SH-SY5Y (cell line): ENCODE measurements at regions not wholly inside any gene's neighbourhood (a gene's known extent, or its start where the extent isn't known, plus 50 kb on each side); places are given as distances from the start of the nearest gene placed in this dataset.

Experiments used
- GATA2 ChIP-seq: IDR thresholded peaks from 2 replicates; pipeline ENCODE4 v1.6.1; 2011; ENCODE audit warnings: mild to moderate bottlenecking, low read depth, low read length
- GATA3 ChIP-seq: IDR thresholded peaks from 2 replicates; pipeline ENCODE4 v1.6.1; 2011; ENCODE audit warnings: low read depth, mild to moderate bottlenecking, low read length, moderate library complexity

DNA sequence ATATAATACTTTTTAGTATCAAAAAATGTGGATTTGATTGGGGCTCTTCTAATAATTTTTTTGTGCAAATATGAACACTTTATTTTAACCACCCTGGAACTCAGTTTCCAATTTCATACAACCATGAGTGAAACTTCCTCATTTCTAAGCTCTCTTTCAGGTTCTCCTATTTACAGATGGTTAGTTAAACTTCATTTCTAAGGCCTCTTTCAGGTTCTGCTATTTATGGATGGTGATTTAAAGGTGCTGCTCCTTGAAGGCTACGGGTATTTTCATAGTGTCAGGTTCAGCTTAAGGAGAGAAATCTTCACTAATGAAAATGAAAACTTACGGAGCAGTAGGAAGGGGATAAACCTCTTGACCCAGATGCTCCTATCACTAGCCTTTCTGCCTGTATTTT is 568.3 kb downstream of the KIF20B start:
- TF ChIP-seq GATA2 (no peak), GATA3 (no peak)

DNA sequence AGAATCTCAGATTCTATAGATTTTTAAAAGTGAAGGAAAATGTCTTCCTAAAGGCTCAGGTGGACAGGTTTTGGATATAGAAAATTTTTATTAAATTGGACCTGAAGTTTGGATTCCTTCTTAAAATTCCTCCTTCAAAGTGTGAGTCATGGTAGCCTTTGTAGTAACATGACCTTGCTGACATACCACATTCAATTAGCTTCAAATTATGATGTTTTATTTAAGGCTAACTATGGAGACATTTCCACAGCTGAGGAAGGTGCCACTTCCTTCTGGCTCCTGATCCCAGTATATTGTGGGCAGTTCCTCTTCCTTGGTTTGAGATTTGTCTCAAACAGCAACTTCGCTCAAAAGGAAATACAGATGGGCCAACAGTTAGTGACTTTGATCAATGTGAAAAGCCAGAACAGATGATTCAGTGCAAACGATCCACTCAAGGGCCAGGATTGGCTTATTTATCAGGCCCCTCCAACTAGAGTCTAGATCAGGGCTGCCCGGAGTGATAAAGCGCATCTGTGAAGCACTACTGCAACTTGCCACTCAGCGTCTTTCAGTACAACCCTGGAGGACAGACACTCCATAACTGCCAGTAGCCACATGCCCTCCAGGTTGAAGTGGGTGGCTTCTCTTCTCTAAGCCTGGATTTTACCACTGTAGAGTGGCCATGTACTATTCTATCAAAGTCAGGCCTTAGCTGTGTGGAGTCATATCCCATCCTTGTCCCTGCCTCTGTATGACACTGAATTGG is 573.5 kb downstream of the KIF20B start:
- TF ChIP-seq GATA2: no peak

DNA sequence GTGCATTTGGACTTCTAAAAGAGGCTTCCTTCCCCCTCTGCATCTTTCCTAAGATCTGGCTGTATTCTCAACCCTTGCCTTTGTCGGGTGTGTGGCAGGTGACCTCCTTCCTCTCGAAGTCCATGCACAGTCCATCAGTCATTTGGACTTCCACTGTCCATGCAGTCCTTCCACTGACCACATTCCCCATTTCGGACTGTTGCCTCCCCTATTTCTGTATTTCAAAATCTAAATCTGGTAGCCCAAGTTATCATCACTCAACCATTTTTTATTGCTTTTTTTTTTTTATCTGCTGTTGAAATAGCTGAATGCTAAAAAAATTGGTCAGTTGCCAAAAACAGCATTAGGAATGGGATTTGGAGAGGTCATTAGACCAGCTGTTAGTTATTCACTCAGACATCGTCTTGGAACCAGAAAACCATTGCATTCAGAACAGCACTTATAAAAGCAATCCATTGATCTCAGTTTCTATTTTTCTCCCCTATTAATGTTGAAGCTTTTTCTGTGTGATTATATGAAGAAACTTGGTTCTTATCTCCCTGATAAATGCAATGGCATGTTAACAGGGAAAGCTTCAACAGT is 575.6 kb downstream of the KIF20B start:
- TF ChIP-seq GATA3 (no peak), GATA2 (no peak)

DNA sequence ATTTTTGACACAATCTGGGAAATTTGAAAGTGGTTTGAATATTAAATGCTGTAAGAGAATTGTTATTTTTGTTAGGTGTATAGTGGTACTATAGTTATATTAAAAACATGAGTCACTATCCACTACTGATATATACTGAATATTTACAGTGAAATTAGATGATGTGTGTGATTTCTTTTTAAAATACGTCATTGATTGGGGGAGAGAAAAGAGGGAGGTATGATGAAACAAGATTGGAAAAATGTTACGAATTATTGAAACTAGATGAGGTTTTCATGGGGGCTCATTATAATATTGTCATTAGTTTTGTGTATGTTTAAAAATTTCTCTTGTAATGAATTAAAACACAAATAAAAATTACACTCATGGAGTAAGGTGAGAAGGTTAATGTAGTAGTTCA is 571.4 kb downstream of the HTR7 start:
- TF ChIP-seq GATA2 (no peak), GATA3 (no peak)

GRCh38 chr10:90286941-90287340 is 570.9 kb downstream of the HTR7 start:
- TF ChIP-seq GATA3: no peak
- no peak for TF ChIP-seq GATA2

- TF ChIP-seq GATA3 (no peak), GATA2 (no peak)
These were observed 569.4 kb downstream of the HTR7 start for GRCh38 chr10:90288391-90288933.

GRCh38 chr10:90289037-90289436 is 568.8 kb downstream of the HTR7 start:
- no peak for TF ChIP-seq GATA2
- TF ChIP-seq GATA3: no peak

DNA sequence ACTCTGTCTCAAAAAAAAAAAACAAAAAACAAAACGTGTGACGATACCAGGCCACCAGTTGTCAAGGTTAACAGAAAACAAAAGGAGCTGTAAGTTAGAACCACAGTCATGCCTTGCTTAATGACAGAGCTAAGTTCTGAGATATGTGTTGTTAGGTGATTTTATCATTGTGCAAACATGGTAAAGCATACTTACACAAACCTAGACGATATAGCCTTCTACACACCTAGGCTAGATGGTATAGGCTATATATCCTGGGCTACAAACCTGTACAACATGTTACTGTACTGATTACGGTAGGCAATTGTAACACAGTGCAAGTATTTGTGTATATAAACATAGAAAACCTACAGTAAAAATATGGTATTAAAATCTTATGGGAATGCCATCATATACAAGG is 564.2 kb downstream of the HTR7 start:
- no peak for TF ChIP-seq GATA2
- no peak for TF ChIP-seq GATA3

GRCh38 chr10:90302758-90303481 is 554.9 kb downstream of the HTR7 start:
- TF ChIP-seq GATA3: no peak
- TF ChIP-seq GATA2: no peak

GRCh38 chr10:90304533-90304932 is 553.3 kb downstream of the HTR7 start:
- TF ChIP-seq GATA3 (no peak), GATA2 (no peak)

DNA sequence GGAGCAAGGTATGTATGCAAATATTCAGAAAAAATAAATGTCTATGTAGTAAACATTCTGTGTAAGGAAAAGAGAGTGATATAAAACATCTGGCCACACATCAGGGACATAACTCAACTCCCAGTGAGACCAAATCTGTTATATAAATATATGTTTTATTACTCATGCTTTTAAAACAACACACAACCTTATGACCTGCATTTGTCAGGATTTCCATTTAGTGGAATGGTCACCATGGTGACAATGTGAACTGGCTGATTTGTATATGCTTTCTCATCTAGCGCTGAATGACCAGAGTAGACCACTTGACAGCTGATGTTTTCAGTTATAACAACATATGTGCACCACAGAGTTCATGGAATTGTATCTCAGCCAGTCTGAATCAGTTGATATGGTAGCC is 551.7 kb downstream of the HTR7 start:
- TF ChIP-seq GATA2 (no peak), GATA3 (no peak)

GRCh38 chr10:90308223-90308622 is 549.6 kb downstream of the HTR7 start:
- TF ChIP-seq GATA2 (no peak), GATA3 (no peak)

DNA sequence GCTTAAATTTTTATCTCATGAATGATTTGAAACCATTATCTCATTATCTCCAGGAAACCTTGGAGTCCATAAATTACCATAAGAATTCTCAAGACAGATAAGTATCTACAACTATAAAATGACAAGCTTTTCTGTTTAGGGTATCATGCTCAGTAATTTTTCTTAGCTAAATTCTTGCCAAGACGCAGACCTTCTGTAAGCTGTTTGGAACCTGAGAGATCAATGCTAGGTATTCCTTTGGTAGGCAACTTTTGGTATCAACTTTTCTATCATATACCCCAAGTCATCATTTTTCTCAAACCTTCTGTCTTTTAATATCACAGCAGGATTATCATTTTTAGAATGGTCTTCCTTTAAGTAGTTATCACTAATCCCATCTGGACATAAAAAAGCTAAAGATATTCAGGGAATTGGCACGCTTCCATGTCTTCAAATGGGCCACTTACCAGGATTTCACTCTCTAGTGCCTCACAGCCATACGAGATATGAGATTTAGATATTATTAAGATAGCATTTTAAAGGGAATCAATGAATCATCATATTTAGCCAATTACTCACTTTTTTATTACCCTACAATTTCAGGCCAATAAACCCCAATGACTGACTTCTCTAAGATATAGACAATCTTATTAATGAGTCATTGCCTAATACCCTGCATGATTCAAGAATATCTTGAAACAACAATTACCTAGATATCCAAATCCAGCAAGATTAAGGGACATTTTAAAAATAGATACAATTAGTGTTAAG is 544.1 kb downstream of the HTR7 start:
- TF ChIP-seq GATA2: no peak
- no peak for TF ChIP-seq GATA3

DNA sequence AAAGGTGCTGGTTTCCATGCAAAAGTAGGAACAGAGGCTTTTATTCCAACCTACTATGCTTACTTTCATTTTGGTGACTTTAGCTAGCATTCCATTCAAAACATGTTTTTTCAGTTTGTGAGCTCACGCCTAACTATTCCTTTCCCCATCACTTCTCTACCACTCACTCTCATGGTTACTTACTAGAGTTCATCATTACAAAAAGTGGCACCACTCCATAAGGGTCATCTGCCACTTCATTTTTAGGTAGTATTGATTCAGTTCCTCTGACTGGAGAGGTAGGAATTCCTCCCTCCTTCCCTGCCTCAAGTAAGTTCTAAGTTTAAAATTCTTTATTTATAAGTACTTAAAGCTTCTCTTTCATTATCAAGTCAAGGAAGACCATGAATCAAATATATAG is 543.1 kb downstream of the HTR7 start:
- no peak for TF ChIP-seq GATA3
- no peak for TF ChIP-seq GATA2

DNA sequence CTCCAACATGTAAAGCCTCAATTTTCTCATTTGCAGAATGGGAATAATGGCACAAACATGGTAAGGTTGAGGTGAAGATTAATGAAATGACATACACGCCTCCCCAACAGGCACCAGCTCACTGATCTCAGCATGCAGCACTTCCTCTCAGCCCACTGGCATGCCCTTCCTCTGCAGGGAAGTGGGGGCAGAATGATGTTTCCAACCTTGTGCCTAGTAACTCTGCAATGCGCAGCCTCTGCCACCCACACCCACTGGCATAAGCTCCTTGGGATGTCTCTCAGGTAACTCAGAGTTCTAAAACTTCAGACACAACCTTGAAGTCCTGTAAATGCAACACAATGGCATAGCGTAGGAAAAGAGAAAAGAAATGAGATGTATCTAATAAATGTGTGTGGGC is 540.7 kb downstream of the HTR7 start:
- TF ChIP-seq GATA3: no peak
- TF ChIP-seq GATA2: no peak
